ENCODE measurements at regions not wholly inside any gene's neighbourhood (a gene's known extent, or its start where the extent isn't known, plus 50 kb on each side); places are given as distances from the start of the nearest gene placed in this dataset.

DNA sequence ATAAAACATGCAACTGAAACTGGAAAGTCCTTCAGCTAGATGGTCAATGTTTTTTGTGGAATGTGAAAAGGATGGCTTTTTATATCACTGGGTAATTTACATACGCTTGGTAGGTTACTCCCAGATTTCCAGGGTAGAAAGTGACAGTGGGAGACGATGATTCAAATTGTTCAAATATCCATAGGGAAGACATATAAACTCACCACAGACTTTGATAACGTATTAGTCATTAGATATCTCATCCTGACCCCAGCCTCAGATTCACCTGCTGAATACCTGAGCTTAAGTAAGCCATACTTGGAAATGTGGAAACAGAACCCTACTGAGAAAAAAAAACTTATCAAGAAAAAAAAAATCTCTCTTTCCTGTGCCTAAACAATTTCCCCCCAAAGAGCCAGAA is 169.4 kb downstream of the ZNF674 start:
- POLR2A ChIA-PET (ENCODE audit: unreplicated experiment), result no interaction called here
- no peak overlapping the region for H3K56ac ChIP-seq (ENCODE audit: extremely low read depth, insufficient read depth, low read length)
- no peak overlapping the region for H3K4me3 ChIP-seq (ENCODE audit: insufficient read depth, low read depth, low read length)
- no peaks in the 10 kb centered on the region for H4K20me1 ChIP-seq (ENCODE audit: insufficient read depth, low read length)
- H2BK15ac ChIP-seq (ENCODE audit: low read depth, low read length), result no peak overlapping the region
- no TSS peak for BruUV-seq (replicated peaks)
- dilution Hi-C loops (cut with HindIII; ENCODE audit: low sequenced_read_pairs, unreplicated experiment), result no loop called here
- no peak overlapping the region for H2BK120ac ChIP-seq (ENCODE audit: low read depth, low read length)
- no peaks in the 10 kb centered on the region for H3K9me1 ChIP-seq (ENCODE audit: insufficient read depth, low read length)
- H3K36me3 ChIP-seq (ENCODE audit: control insufficient read depth, insufficient read depth, low read length), result no peaks in the 10 kb centered on the region
- H3K4me2 ChIP-seq (ENCODE audit: low read depth, low read length), result no peak overlapping the region
- no peak overlapping the region for H4K5ac ChIP-seq (ENCODE audit: low read depth, low read length)
- H4K91ac ChIP-seq (ENCODE audit: insufficient read depth, low read depth, low read length), result no peak overlapping the region
- H3K9me3 ChIP-seq (ENCODE audit: control insufficient read depth, insufficient read depth, low read length), result no peaks in the 10 kb centered on the region
- H3K27ac ChIP-seq (ENCODE audit: insufficient read depth, low read length), result no peak overlapping the region
- no peak overlapping the region for H3K23ac ChIP-seq (ENCODE audit: low read depth, low read length)
- no peak overlapping the region for H3K18ac ChIP-seq (ENCODE audit: low read depth, low read length)
- intact Hi-C loops (cut with micrococcal nuclease), result loop anchor here (1.0 to 10.0 kb wide), 4 partner anchors 552 to 1054 kb away; no protein-coding TSS in a partner anchor
- no peak overlapping the region for H2AK5ac ChIP-seq (ENCODE audit: low read depth, low read length)
- TF ChIP-seq MAZ (IDR thresholded peaks at IDR 0.05; ENCODE audit: borderline replicate concordance, low read depth, low read length) (no peak), POLR2A (IDR thresholded peaks at IDR 0.05; ENCODE audit: low read depth, low read length) (no peak)
- TF ChIP-seq, protein P1, sequence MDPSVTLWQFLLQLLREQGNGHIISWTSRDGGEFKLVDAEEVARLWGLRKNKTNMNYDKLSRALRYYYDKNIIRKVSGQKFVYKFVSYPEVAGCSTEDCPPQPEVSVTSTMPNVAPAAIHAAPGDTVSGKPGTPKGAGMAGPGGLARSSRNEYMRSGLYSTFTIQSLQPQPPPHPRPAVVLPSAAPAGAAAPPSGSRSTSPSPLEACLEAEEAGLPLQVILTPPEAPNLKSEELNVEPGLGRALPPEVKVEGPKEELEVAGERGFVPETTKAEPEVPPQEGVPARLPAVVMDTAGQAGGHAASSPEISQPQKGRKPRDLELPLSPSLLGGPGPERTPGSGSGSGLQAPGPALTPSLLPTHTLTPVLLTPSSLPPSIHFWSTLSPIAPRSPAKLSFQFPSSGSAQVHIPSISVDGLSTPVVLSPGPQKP (IDR thresholded peaks at IDR 0.05; ENCODE audit: borderline replicate concordance, low read depth, low read length), result no peak
- in situ Hi-C loops (cut with MboI; ENCODE audit: low sequenced_read_pairs), result no loop called here
- H3K4me1 ChIP-seq (ENCODE audit: control insufficient read depth, insufficient read depth, low read length), result 0 out of 2 replicates have a peak, but pooled peaks cover 2% of the 10 kb centered on the region
- H2AK9ac ChIP-seq (replicated peaks; ENCODE audit: low read depth, low read length, poor library complexity), result no peak overlapping the region
- no peak overlapping the region for H3K14ac ChIP-seq (replicated peaks; ENCODE audit: low read depth, low read length)
- no peak overlapping the region for H4K8ac ChIP-seq (ENCODE audit: low read depth in 2 of 2, low read length in 2 of 2)
- no peak overlapping the region for H3K4ac ChIP-seq (ENCODE audit: low read depth, low read length)
- no peak for DNase-seq
- H3K9ac ChIP-seq (ENCODE audit: low read depth, low read length), result no peak overlapping the region
- WGBS, 2 experiments (ENCODE audit: extremely low coverage in 2 of 2, insufficient read length in 1 of 2), result no CpG with 5 or more reads among the region's 3 CpGs
- no peak overlapping the region for H2BK5ac ChIP-seq (ENCODE audit: low read depth, low read length, poor library complexity, severe bottlenecking)
- no peak overlapping the region for H2AFZ ChIP-seq (replicated peaks; ENCODE audit: low read length, poor library complexity)
- no peaks in the 10 kb centered on the region for H3K27me3 ChIP-seq (ENCODE audit: control insufficient read depth, insufficient read depth, low read length)
- no peak for ATAC-seq (ENCODE audit: low read depth)
- no peaks in the 10 kb centered on the region for H3K79me1 ChIP-seq (ENCODE audit: low read depth in 1 of 2, low read length in 2 of 2)
- no peak overlapping the region for H2BK20ac ChIP-seq (ENCODE audit: low read depth, low read length)
- CTCF ChIA-PET, result interaction anchor here (0.6 to 2.3 kb wide), 9 partner anchors 11 to 1054 kb away, joined by 3 to 6 read pairs (median 3); no protein-coding TSS in a partner anchor

Measured in IMR-90 (cell line).